ENCODE measurements at regions not wholly inside any gene's neighbourhood (a gene's known extent, or its start where the extent isn't known, plus 50 kb on each side); places are given as distances from the start of the nearest gene placed in this dataset.

GRCh38 chr20:50295762-50296449 lies 105.3 kb downstream of the CEBPB start:
- TF ChIP-seq YY1 (IDR thresholded peaks at IDR 0.05; ENCODE audit: insufficient read depth, insufficient read length) (no peak), SUZ12 (IDR thresholded peaks at IDR 0.05; ENCODE audit: extremely low read depth, insufficient read depth, insufficient read length) (no peak)

Measured in NT2/D1 (cell line).